ENCODE measurements at regions not wholly inside any gene's neighbourhood (a gene's known extent, or its start where the extent isn't known, plus 50 kb on each side); places are given as distances from the start of the nearest gene placed in this dataset.

- Histone ChIP-seq H3K27me3 (no peaks in the 10 kb centered on the region), H3K4me3 (no peak overlapping the region), H3K9me3 (peaks cover 0 to 16% (median 2%) of the 10 kb centered on the region in 4 donors), H3K27ac (no peak overlapping the region), H3K36me3 (no peaks in the 10 kb centered on the region), H3K4me1 (no peaks in the 10 kb centered on the region)
- TF ChIP-seq POLR2AphosphoS5 (IDR thresholded peaks at IDR 0.05) (no peak), CTCF (IDR thresholded peaks at IDR 0.05) (no peak), POLR2A (IDR thresholded peaks at IDR 0.05) (no peak), EP300 (IDR thresholded peaks at IDR 0.05) (no peak)
- intact Hi-C loops (cut with DNase I; ENCODE audit: low total_unique reads): no loop called here
- 94 to 100% (median 97%) methylated on average over 1 to 2 of the region's 2 CpGs for WGBS, 5 donors
- DNase-seq: no peak
Measured at GRCh38 chr7:23944131-23944530, 234.1 kb downstream of the STK31 start.

GRCh38 chr7:23945472-23945871, 235.5 kb downstream of the STK31 start:
- H3K9me3 ChIP-seq: peaks cover 0 to 16% (median 2%) of the 10 kb centered on the region in 4 donors
- intact Hi-C loops (cut with DNase I; ENCODE audit: low total_unique reads): no loop called here
- no peaks in the 10 kb centered on the region for H3K36me3 ChIP-seq
- no peaks in the 10 kb centered on the region for H3K27me3 ChIP-seq
- DNase-seq: no peak
- TF ChIP-seq CTCF (IDR thresholded peaks at IDR 0.05) (no peak), POLR2AphosphoS5 (IDR thresholded peaks at IDR 0.05) (no peak), EP300 (IDR thresholded peaks at IDR 0.05) (no peak)
- no peak overlapping the region for H3K4me3 ChIP-seq
- H3K4me1 ChIP-seq: no peaks in the 10 kb centered on the region
- H3K27ac ChIP-seq: no peak overlapping the region

GRCh38 chr7:23955145-23955544, 245.1 kb downstream of the STK31 start:
- Histone ChIP-seq H3K27me3 (no peaks in the 10 kb centered on the region), H3K4me3 (no peak overlapping the region), H3K9me3 (no peaks in the 10 kb centered on the region), H3K4me1 (peaks cover 0 to 12% (median 9%) of the 10 kb centered on the region in 4 donors), H3K36me3 (no peaks in the 10 kb centered on the region), H3K27ac (no peak overlapping the region)
- intact Hi-C loops (cut with DNase I; ENCODE audit: low total_unique reads): no loop called here
- no peak for DNase-seq
- TF ChIP-seq CTCF (IDR thresholded peaks at IDR 0.05) (no peak), EP300 (IDR thresholded peaks at IDR 0.05) (no peak), POLR2AphosphoS5 (IDR thresholded peaks at IDR 0.05) (no peak), POLR2A (IDR thresholded peaks at IDR 0.05) (no peak)

GRCh38 chr7:23955600-23956149, 245.7 kb downstream of the STK31 start:
- Histone ChIP-seq H3K27ac (no peak overlapping the region), H3K4me3 (no peak overlapping the region), H3K27me3 (no peaks in the 10 kb centered on the region), H3K4me1 (peaks cover 0 to 12% (median 9%) of the 10 kb centered on the region in 4 donors), H3K9me3 (no peaks in the 10 kb centered on the region), H3K36me3 (no peaks in the 10 kb centered on the region)
- no peak for TF ChIP-seq CTCF (IDR thresholded peaks at IDR 0.05)
- TF ChIP-seq POLR2AphosphoS5 (IDR thresholded peaks at IDR 0.05): no peak
- TF ChIP-seq POLR2A (IDR thresholded peaks at IDR 0.05): no peak
- no peak for TF ChIP-seq EP300 (IDR thresholded peaks at IDR 0.05)
- intact Hi-C loops (cut with DNase I; ENCODE audit: low total_unique reads): no loop called here
- DNase-seq: no peak
- 87 to 94% (median 90%) methylated on average over 4 of the region's 4 CpGs for WGBS, 5 donors
